IgD-negative memory B cell (primary cell): ENCODE measurements at regions not wholly inside any gene's neighbourhood (a gene's known extent, or its start where the extent isn't known, plus 50 kb on each side); places are given as distances from the start of the nearest gene placed in this dataset.

Experiments
- H3K27ac Mint-ChIP-seq, 3 donors: one replicate each; pipeline ENCODE4 v1.8.0; 2020 to 2022; ENCODE audit warnings: mild to moderate bottlenecking in 3 of 3, mixed read lengths in 3 of 3, moderate library complexity in 1 of 3
- H3K27me3 Mint-ChIP-seq: one replicate; pipeline ENCODE4 v1.8.0; 2021; ENCODE audit warnings: mixed read lengths
- H3K36me3 Mint-ChIP-seq: one replicate; pipeline ENCODE4 v1.8.0; 2020; ENCODE audit warnings: mild to moderate bottlenecking, mixed read lengths
- H3K4me1 Mint-ChIP-seq, 3 donors: one replicate each; pipeline ENCODE4 v1.8.0; 2020 to 2022; ENCODE audit warnings: mixed read lengths in 3 of 3, mild to moderate bottlenecking in 1 of 3
- H3K4me3 Mint-ChIP-seq, 4 donors: one replicate each; pipeline ENCODE4 v1.8.0; 2020 to 2022; ENCODE audit warnings: mild to moderate bottlenecking in 4 of 4, mixed read lengths in 4 of 4, moderate library complexity in 3 of 4
- H3K9me3 Mint-ChIP-seq, 3 donors: one replicate each; pipeline ENCODE4 v1.8.0; 2020 to 2021; ENCODE audit warnings: mixed read lengths in 3 of 3, mild to moderate bottlenecking in 1 of 3

DNA sequence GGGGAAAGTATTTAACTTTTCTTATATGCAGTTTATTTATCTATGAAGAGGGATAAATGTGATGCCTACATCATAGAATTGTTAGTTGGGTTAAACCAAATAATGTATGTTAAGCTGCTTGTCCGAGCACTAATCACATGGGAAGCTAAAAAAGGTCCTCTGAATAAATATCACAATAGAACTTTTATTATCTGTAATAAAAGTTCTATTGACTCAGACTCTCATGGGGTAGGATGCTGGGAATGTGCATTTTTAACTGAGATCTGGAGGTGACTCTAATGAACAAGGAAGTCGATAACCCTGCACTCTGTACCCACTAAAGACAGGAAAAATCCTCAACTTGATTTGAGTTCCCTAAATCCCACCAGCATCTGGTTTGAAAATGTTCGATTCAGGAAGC lies 205.9 kb upstream of the IL12B start:
- Mint-ChIP-seq H3K9me3 (no peaks in the 10 kb centered on the region), H3K27ac (no peak overlapping the region), H3K4me1 (peaks cover 0 to 1% (median 0%) of the 10 kb centered on the region in 3 donors), H3K36me3 (peaks cover 9% of the 10 kb centered on the region), H3K4me3 (no peak overlapping the region), H3K27me3 (no peaks in the 10 kb centered on the region)

DNA sequence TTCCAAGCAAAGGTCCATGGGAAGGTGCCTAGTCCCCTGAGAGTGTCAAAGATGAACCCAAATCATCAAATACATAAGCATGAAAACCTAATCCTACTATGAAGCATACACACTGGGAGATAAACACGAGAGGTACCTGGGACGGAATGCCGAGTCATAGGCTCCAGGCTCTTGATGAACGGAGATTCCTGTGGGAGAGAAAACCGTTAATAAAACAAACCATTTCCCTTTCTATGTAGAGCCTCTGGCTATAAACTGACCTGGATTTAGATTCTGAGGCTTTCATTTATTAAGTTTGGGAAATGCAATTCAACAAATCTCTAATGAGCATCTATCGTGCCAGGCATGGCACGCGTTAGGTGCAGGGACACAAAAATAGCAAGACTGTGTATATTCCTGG lies 206.4 kb upstream of the IL12B start:
- Mint-ChIP-seq H3K36me3 (peaks cover 9% of the 10 kb centered on the region), H3K27ac (no peak overlapping the region), H3K4me3 (no peak overlapping the region), H3K9me3 (no peaks in the 10 kb centered on the region), H3K4me1 (peaks cover 0 to 1% (median 0%) of the 10 kb centered on the region in 3 donors), H3K27me3 (no peaks in the 10 kb centered on the region)

DNA sequence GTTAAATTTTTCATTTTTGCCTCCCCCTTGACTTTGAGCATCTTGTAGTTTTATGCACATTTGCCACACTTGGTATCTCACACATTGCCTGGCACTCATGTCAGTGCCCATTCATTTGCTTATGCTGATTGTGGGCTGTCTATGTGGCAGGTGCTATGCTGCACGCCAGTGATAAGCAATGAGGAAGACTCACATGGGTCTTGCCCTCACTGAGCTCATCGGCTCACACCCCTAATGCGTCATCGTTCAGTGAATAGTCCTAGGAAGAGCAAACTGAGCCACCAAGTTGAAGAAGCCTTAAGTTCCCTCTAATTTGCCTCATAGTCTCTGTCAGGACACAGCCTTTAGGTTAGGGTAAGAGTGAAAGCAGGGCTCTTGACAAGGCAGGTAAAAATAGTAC lies 209.4 kb upstream of the IL12B start:
- Mint-ChIP-seq H3K4me1 (peaks cover 0 to 1% (median 0%) of the 10 kb centered on the region in 3 donors), H3K9me3 (no peaks in the 10 kb centered on the region), H3K27me3 (no peaks in the 10 kb centered on the region), H3K27ac (peak overlapping the region in 1 of 3 donors; percentile 7), H3K36me3 (peaks cover 11% of the 10 kb centered on the region), H3K4me3 (no peak overlapping the region)

DNA sequence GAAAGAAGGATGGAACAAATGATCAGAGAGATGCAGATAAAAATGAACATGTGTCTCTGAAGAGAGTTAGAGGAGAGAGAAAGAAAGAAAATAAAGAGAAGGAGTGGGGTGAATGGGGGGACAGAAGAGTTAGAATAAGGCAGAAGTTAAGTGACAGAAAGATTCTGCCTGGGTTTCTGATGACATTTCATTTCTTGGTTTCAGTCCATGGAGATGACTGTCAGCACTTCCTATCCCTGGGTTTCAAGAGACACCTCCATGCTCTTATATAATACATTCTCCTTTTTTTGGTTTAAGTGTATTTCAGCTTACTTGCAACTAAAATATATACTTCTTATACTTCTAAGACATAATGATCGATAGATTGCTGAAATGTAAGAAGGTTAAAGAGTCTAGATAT lies 213.0 kb upstream of the IL12B start:
- H3K27me3 Mint-ChIP-seq, result no peaks in the 10 kb centered on the region
- peaks cover 13% of the 10 kb centered on the region for H3K36me3 Mint-ChIP-seq
- no peak overlapping the region for H3K27ac Mint-ChIP-seq
- H3K4me1 Mint-ChIP-seq, result peaks cover 0 to 1% (median 0%) of the 10 kb centered on the region in 3 donors
- no peak overlapping the region for H3K4me3 Mint-ChIP-seq
- H3K9me3 Mint-ChIP-seq, result peaks cover 2 to 7% (median 4%) of the 10 kb centered on the region in 3 donors

DNA sequence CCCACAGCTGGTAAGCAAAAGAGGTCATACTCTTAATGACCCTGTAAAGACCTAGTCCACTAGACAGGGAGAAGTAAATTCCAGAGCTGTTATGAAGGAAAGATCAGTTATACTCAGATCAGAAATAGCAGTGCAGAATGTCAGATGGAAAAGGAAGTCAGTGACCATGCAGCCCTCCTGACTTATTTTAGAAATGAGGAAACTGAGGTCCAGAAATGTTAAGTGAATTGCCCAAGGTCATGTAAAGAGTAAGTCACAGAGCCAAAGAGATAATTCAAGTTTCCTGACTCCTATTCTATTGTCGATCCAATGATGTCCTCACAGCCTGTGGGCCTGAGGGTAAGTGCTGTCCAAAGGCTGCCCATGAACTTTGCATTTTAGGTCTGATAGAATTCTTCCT lies 214.9 kb upstream of the IL12B start:
- Mint-ChIP-seq H3K36me3 (peaks cover 16% of the 10 kb centered on the region), H3K9me3 (peaks cover 2 to 7% (median 4%) of the 10 kb centered on the region in 3 donors), H3K27ac (no peak overlapping the region), H3K4me1 (no peaks in the 10 kb centered on the region), H3K4me3 (no peak overlapping the region), H3K27me3 (no peaks in the 10 kb centered on the region)

DNA sequence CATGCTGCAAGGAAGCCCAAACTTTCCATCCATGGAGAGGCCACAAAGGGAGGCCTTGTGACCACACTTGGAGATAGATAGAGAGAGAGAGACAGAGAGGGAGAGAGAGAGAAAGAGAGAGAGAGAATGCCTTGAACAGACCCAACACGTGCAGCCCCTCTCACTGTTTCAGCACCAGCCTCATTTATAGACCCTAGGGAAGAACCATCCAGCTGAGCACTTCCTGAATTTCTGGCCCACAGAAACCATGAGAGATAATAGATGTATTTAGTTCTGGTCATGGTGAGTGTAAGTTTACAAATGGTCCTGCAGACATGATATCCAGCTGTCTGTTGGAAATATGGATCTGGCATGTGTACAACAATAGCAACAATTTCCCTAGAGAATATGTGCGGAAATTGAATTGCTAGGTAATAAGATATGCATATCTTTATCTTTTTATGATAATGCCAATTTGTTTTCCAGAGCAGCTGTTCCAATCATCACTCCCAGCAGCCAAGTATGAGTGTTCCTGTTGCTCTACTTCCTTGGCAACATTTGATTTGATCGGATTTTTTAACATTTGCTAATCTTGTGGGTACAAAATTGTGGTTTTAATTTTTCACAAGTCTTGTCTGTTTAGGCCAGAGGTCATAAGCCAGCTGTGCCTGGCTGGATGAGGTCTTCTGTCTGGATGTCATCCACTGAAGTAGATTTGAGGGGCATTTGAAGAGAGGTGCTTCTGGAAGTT lies 217.3 kb upstream of the IL12B start:
- Mint-ChIP-seq H3K4me1 (peaks cover 0 to 2% (median 0%) of the 10 kb centered on the region in 3 donors), H3K4me3 (no peak overlapping the region), H3K27me3 (no peaks in the 10 kb centered on the region), H3K9me3 (peaks cover 2 to 7% (median 4%) of the 10 kb centered on the region in 3 donors), H3K36me3 (peaks cover 12% of the 10 kb centered on the region), H3K27ac (no peak overlapping the region)

DNA sequence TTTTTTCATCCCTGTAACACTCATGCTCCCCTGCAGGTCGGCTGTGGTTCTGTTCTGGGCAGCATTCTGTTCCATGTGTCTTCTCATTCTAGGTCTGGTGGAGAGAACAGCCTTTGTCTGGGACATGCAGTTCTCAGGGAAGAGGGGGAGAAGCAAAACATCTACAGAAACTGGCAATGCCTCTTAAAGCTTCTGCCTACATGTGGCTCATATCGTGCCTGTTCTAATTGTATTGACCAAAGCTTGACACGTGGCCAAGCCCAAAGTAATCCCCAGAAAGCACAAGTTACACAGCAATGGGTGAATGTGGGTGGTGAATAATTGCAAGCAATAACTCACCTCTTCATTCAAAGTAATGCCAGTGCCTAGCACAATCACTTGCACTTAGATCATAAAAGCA lies 218.2 kb upstream of the IL12B start:
- Mint-ChIP-seq H3K9me3 (peaks cover 2 to 7% (median 4%) of the 10 kb centered on the region in 3 donors), H3K4me3 (no peak overlapping the region), H3K27me3 (no peaks in the 10 kb centered on the region), H3K27ac (no peak overlapping the region), H3K4me1 (peaks cover 0 to 2% (median 0%) of the 10 kb centered on the region in 3 donors), H3K36me3 (peaks cover 10% of the 10 kb centered on the region)

DNA sequence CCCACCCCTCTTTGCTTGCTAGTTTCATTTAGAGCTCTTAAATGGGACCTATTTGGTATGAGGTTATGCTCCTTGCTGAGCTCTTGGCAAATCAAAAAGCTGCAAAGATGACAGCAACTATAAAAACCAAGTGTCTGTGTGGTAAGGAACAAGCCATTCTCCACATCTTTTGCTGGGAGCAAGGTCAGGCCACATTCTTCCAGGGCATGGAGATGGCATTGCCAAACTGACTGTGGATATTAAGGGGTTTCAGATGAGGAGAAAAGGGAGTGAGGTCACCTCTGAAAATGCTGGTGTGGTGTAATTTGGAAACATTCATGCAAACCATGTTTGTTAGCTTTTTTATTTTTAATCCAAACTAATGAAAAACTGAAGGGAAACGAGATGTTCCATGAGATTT lies 218.8 kb upstream of the IL12B start:
- Mint-ChIP-seq H3K27me3 (no peaks in the 10 kb centered on the region), H3K36me3 (peaks cover 10% of the 10 kb centered on the region), H3K4me3 (no peak overlapping the region), H3K4me1 (peaks cover 0 to 2% (median 0%) of the 10 kb centered on the region in 3 donors), H3K27ac (no peak overlapping the region), H3K9me3 (peaks cover 2 to 7% (median 4%) of the 10 kb centered on the region in 3 donors)

DNA sequence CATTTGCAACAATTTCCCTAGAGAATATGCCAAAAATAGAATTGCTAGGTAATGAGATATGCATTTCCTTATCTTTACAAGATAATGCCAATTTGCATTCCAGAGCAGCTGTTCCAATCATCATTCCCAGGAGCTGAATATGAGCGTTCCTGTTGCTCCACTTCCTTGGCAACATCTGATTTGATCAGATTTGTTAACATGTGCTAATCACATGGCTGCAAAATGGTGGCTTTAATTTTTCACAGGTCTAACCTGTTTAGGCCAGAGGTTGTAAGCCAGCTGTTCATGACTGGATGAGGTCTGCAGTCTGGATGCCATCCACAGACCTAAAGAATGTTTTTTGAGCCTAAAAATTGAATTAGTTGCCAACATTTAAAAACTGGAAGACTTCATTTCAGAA lies 220.7 kb upstream of the IL12B start:
- Mint-ChIP-seq H3K27me3 (no peaks in the 10 kb centered on the region), H3K36me3 (peaks cover 10% of the 10 kb centered on the region), H3K9me3 (peaks cover 2 to 7% (median 4%) of the 10 kb centered on the region in 3 donors), H3K4me1 (peaks cover 0 to 2% (median 0%) of the 10 kb centered on the region in 3 donors), H3K27ac (peak overlapping the region in 1 of 3 donors; percentile 36), H3K4me3 (no peak overlapping the region)

DNA sequence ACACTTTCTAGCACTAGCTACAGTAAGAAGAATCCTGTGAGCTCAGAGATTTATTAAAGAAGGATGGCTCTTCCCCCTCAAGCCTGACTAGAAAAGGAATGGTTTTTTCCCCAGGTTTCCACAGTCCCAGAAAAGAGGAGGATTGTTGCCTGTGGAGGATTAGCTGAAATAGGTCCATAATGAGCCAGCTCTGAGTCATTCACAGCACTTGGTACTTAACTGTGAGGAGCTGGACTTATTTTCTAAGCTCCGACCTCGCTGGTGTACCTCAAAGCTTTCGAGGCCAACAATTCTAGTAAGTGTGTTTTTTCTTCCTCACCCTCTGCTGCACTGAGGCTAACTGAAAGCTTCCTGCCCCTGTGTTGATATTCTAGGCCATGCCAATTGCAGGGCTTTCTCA lies 222.5 kb upstream of the IL12B start:
- H3K4me1 Mint-ChIP-seq, result peaks cover 0 to 2% (median 0%) of the 10 kb centered on the region in 3 donors
- H3K9me3 Mint-ChIP-seq, result no peaks in the 10 kb centered on the region
- no peaks in the 10 kb centered on the region for H3K27me3 Mint-ChIP-seq
- H3K36me3 Mint-ChIP-seq, result peaks cover 7% of the 10 kb centered on the region
- H3K27ac Mint-ChIP-seq, result peak overlapping the region in 1 of 3 donors; percentile 42
- no peak overlapping the region for H3K4me3 Mint-ChIP-seq

DNA sequence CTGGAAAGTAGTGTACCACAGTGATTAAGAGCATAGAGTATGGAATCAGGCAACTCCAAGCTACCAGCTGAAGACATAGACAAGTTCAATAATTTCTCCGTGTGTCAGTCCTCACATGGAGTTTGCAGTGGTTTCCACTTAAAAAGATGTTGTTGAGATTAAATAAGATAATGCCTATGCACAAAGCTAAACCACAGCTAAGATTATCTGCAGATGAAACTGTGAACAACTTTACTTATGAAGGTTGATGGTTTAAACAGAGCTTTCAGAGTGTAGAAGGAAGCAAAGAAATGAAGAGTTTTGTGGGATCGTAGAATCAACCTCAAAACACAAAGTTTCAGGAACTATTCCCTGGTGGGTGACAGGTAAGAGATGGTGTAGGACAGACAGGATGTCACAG lies 223.5 kb upstream of the IL12B start:
- Mint-ChIP-seq H3K27me3 (no peaks in the 10 kb centered on the region), H3K36me3 (peaks cover 5% of the 10 kb centered on the region), H3K9me3 (no peaks in the 10 kb centered on the region), H3K4me3 (no peak overlapping the region), H3K27ac (no peak overlapping the region), H3K4me1 (peaks cover 0 to 2% (median 0%) of the 10 kb centered on the region in 3 donors)

DNA sequence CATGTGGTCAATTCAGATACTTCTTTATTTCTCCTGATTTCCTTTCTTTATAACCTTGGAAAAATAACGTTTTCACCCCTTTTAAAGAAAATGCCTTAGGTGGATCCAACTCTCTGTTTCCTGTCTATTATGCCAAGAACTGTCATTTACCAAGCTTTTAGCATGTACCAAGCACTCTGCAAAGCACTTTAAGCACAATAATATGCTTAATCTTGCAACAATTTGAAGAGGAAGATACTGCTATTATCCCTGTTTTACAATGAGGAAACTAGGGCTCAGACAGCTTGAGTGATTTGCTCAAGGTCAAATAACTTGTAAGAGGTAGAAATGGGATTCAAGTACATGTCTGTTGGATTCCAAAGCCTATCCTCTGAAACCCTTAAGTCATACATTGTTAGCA lies 224.8 kb upstream of the IL12B start:
- Mint-ChIP-seq H3K9me3 (no peaks in the 10 kb centered on the region), H3K27ac (no peak overlapping the region), H3K4me3 (no peak overlapping the region), H3K4me1 (peaks cover 0 to 2% (median 0%) of the 10 kb centered on the region in 3 donors), H3K27me3 (no peaks in the 10 kb centered on the region), H3K36me3 (peaks cover 6% of the 10 kb centered on the region)

DNA sequence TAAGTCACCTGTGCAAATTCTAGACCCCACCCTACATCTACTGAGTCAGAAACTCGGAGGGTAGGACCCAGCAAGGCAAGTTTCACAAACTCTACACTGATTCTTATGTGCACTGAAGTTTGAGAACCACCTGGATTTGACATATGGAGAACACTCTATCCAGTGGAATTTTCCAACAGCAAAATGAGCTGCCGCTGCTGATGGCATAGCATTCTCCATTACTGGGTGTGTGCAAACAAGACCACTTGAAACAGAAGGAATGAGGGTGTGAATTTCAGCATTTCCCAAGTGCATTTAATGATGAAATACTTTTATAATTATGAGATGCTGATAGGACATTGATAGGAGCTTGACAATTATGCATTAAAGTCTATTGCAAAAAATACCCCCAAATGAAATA lies 229.1 kb upstream of the IL12B start:
- peaks cover 8% of the 10 kb centered on the region for H3K36me3 Mint-ChIP-seq
- no peak overlapping the region for H3K27ac Mint-ChIP-seq
- no peaks in the 10 kb centered on the region for H3K27me3 Mint-ChIP-seq
- H3K9me3 Mint-ChIP-seq, result no peaks in the 10 kb centered on the region
- no peak overlapping the region for H3K4me3 Mint-ChIP-seq
- peaks cover 0 to 2% (median 0%) of the 10 kb centered on the region in 3 donors for H3K4me1 Mint-ChIP-seq

DNA sequence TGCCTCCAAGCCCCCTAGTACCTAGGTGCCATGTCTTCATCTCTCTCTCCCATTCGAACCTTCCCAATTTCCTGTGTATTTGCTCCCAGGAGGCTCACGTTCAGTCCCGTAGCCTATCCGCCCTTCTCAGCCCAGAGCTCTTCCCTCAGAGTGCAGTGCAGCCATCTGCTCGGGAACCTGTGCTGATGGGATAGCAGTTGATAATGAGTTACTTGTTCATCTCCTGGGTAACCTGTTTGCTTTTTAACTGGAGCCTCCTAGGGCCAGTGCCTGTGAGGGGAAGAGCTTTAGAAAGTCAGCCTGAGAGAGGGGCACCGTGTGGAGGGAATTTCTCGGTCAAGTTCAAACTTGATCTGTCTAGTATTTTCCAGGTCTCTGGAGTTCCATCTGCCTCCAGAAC lies 229.8 kb upstream of the IL12B start:
- no peak overlapping the region for H3K27ac Mint-ChIP-seq
- H3K36me3 Mint-ChIP-seq, result peaks cover 8% of the 10 kb centered on the region
- no peaks in the 10 kb centered on the region for H3K27me3 Mint-ChIP-seq
- H3K4me1 Mint-ChIP-seq, result peaks cover 0 to 2% (median 0%) of the 10 kb centered on the region in 3 donors
- H3K4me3 Mint-ChIP-seq, result no peak overlapping the region
- H3K9me3 Mint-ChIP-seq, result no peaks in the 10 kb centered on the region

DNA sequence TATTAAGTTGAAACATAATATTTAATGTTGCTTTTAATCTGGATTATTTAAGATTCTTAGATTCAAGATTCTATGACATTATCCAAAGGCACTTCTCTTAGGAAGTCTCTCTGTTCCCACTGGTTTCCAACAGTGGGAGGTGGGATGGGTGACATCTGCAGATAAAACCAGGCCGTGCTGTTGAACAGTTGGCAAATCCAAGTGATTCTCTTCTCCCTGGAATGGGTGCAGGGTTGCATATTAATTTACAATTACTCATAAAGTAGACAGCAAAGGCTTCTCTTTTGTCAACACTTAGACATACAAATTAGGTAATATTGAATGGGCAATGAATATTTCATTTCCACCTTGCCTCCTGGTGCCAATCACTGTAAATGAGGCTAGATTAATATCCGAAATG lies 233.7 kb upstream of the IL12B start:
- Mint-ChIP-seq H3K27ac (no peak overlapping the region), H3K36me3 (peaks cover 3% of the 10 kb centered on the region), H3K4me3 (no peak overlapping the region), H3K4me1 (peaks cover 0 to 2% (median 0%) of the 10 kb centered on the region in 3 donors), H3K27me3 (no peaks in the 10 kb centered on the region), H3K9me3 (no peaks in the 10 kb centered on the region)

DNA sequence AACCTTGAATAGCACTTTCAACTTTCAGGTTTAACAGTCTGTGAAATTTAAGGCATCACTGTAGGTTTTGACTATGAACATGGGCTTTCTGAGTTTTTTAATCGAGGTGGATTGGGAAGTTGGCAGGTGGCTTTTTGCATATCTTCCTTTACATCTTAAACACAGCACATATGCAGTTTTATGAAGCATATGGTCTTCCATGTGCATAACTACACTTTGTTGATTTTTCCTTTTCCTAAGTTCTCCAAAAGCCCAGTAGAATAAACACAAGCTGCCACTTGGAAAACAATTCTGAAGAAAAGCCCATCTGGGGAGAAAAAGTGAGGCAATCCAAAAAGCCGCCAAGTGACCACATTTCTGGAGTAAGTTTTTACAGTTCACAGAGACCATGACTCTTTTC lies 236.5 kb upstream of the IL12B start:
- H3K9me3 Mint-ChIP-seq, result no peaks in the 10 kb centered on the region
- peaks cover 0 to under 1% (median 0%) of the 10 kb centered on the region in 3 donors for H3K4me1 Mint-ChIP-seq
- H3K4me3 Mint-ChIP-seq, result no peak overlapping the region
- no peaks in the 10 kb centered on the region for H3K27me3 Mint-ChIP-seq
- H3K36me3 Mint-ChIP-seq, result peaks cover under 1% of the 10 kb centered on the region
- H3K27ac Mint-ChIP-seq, result peak overlapping the region in 1 of 3 donors; percentile 17
